Neural crest cell (in vitro differentiated cells): ENCODE measurements at regions not wholly inside any gene's neighbourhood (a gene's known extent, or its start where the extent isn't known, plus 50 kb on each side); places are given as distances from the start of the nearest gene placed in this dataset.

ENCODE experiments used
- DNase-seq: peaks from one replicate; pipeline ENCODE4 v3.0.0; 2021; ENCODE audit warnings: low read depth, mixed read lengths, low spot score
- H3K27ac Mint-ChIP-seq: one replicate; pipeline ENCODE4 v1.8.0; 2021; ENCODE audit warnings: mild to moderate bottlenecking, mixed read lengths; ENCODE audit not compliant: unreplicated experiment
- H3K27me3 Mint-ChIP-seq: 2 replicates; pipeline ENCODE4 v1.8.0; 2021; ENCODE audit warnings: low read depth, mild to moderate bottlenecking, mixed read lengths
- H3K36me3 Mint-ChIP-seq: 2 replicates; pipeline ENCODE4 v1.8.0; 2021; ENCODE audit warnings: low read depth, mild to moderate bottlenecking, mixed read lengths
- H3K4me1 Mint-ChIP-seq: 2 replicates; pipeline ENCODE4 v1.8.0; 2021; ENCODE audit warnings: mixed read lengths
- H3K4me3 Mint-ChIP-seq: one replicate; pipeline ENCODE4 v1.8.0; 2021; ENCODE audit warnings: mild to moderate bottlenecking, mixed read lengths
- H3K9me3 Mint-ChIP-seq: 2 replicates; pipeline ENCODE4 v1.8.0; 2021; ENCODE audit warnings: mixed read lengths
- CTCF ChIP-seq: fragments of 200-600 bp; sonication (generic); conservative IDR thresholded peaks from 2 replicates; pipeline ENCODE4 v1.5.0; 2021; ENCODE audit warnings: antibody characterized with exemption, mild to moderate bottlenecking

GRCh38 chr6:74334722-74335121 is 638.7 kb downstream of the CD109 start:
- H3K27me3 Mint-ChIP-seq: no peaks in the 10 kb centered on the region
- no peak overlapping the region for H3K27ac Mint-ChIP-seq
- no peaks in the 10 kb centered on the region for H3K36me3 Mint-ChIP-seq
- H3K4me1 Mint-ChIP-seq: peaks cover 4% of the 10 kb centered on the region
- H3K4me3 Mint-ChIP-seq: no peak overlapping the region
- no peak for DNase-seq
- no peaks in the 10 kb centered on the region for H3K9me3 Mint-ChIP-seq
- TF ChIP-seq CTCF: no peak

GRCh38 chr6:74333406-74333805 is 637.4 kb downstream of the CD109 start:
- no peaks in the 10 kb centered on the region for H3K9me3 Mint-ChIP-seq
- no peak for DNase-seq
- no peaks in the 10 kb centered on the region for H3K36me3 Mint-ChIP-seq
- H3K4me1 Mint-ChIP-seq: peaks cover 4% of the 10 kb centered on the region
- H3K27ac Mint-ChIP-seq: no peak overlapping the region
- TF ChIP-seq CTCF: no peak
- no peak overlapping the region for H3K4me3 Mint-ChIP-seq
- no peaks in the 10 kb centered on the region for H3K27me3 Mint-ChIP-seq

- H3K36me3 Mint-ChIP-seq: no peaks in the 10 kb centered on the region
- H3K27me3 Mint-ChIP-seq: no peaks in the 10 kb centered on the region
Measured at GRCh38 chr6:74320715-74321114, 624.7 kb downstream of the CD109 start.

GRCh38 chr6:74320074-74320473 is 624.1 kb downstream of the CD109 start:
- Mint-ChIP-seq H3K36me3 (no peaks in the 10 kb centered on the region), H3K27me3 (no peaks in the 10 kb centered on the region), H3K9me3 (peaks cover 7% of the 10 kb centered on the region), H3K4me3 (no peak overlapping the region), H3K4me1 (no peaks in the 10 kb centered on the region), H3K27ac (no peak overlapping the region)
- DNase-seq: no peak
- no peak for TF ChIP-seq CTCF

More at GRCh38 chr6:74320715-74321114, 624.7 kb downstream of the CD109 start:
- TF ChIP-seq CTCF: no peak
- no peak for DNase-seq
- H3K4me3 Mint-ChIP-seq: no peak overlapping the region
- no peaks in the 10 kb centered on the region for H3K4me1 Mint-ChIP-seq
- peaks cover 7% of the 10 kb centered on the region for H3K9me3 Mint-ChIP-seq
- H3K27ac Mint-ChIP-seq: no peak overlapping the region

- no peaks in the 10 kb centered on the region for H3K4me1 Mint-ChIP-seq
- no peaks in the 10 kb centered on the region for H3K27me3 Mint-ChIP-seq
- H3K27ac Mint-ChIP-seq: no peak overlapping the region
- DNase-seq: no peak
- H3K9me3 Mint-ChIP-seq: peaks cover 7% of the 10 kb centered on the region
- no peaks in the 10 kb centered on the region for H3K36me3 Mint-ChIP-seq
- no peak for TF ChIP-seq CTCF
- H3K4me3 Mint-ChIP-seq: no peak overlapping the region
Measured at GRCh38 chr6:74319292-74319691, 623.3 kb downstream of the CD109 start.

- Mint-ChIP-seq H3K36me3 (no peaks in the 10 kb centered on the region), H3K27me3 (no peaks in the 10 kb centered on the region), H3K4me1 (no peaks in the 10 kb centered on the region), H3K9me3 (peaks cover 7% of the 10 kb centered on the region), H3K27ac (no peak overlapping the region), H3K4me3 (no peak overlapping the region)
- no peak for TF ChIP-seq CTCF
- DNase-seq: no peak
Measured at GRCh38 chr6:74318738-74319137, 622.7 kb downstream of the CD109 start.
